Upper lobe of right lung (tissue), 1 donor: ENCODE measurements at regions not wholly inside any gene's neighbourhood (a gene's known extent, or its start where the extent isn't known, plus 50 kb on each side); places are given as distances from the start of the nearest gene placed in this dataset.

Experiments
- ATAC-seq: fragments of 200-7000 bp; cut with Tn5 transposase; one replicate; pipeline ENCODE4 v1.9.1; 2020; ENCODE audit warnings: mild to moderate bottlenecking, moderate library complexity
- DNase-seq: peaks from one replicate; pipeline ENCODE4 v3.0.0-alpha.2; 2020
- H3K27ac ChIP-seq: fragments of 200-600 bp; one replicate; pipeline ENCODE4 v1.8.0; 2022
- H3K27me3 ChIP-seq: fragments of 200-600 bp; one replicate; pipeline ENCODE4 v1.8.0; 2022; ENCODE audit warnings: mild to moderate bottlenecking
- H3K36me3 ChIP-seq: fragments of 200-600 bp; one replicate; pipeline ENCODE4 v1.8.0; 2022
- H3K4me1 ChIP-seq: fragments of 200-600 bp; one replicate; pipeline ENCODE4 v1.8.0; 2022
- H3K4me3 ChIP-seq: fragments of 200-600 bp; one replicate; pipeline ENCODE4 v1.8.0; 2022; ENCODE audit warnings: mild to moderate bottlenecking
- H3K9me3 ChIP-seq: fragments of 200-600 bp; one replicate; pipeline ENCODE4 v1.8.0; 2022
- intact Hi-C: fragments of 100-400 bp; cut with DNase I; formaldehyde crosslinking; loops from one replicate; pipeline ENCODE4 v1.11.0; 2022
- TF ChIP-seq, protein P1 (sequence below): fragments of 200-600 bp; IDR thresholded peaks from one replicate; pipeline ENCODE4 v1.8.0; 2022; ENCODE audit warnings: antibody characterized with exemption
- donor health status: DM: no; HTN: yes; CAD: no; lungs with severe emphysema.

DNA sequence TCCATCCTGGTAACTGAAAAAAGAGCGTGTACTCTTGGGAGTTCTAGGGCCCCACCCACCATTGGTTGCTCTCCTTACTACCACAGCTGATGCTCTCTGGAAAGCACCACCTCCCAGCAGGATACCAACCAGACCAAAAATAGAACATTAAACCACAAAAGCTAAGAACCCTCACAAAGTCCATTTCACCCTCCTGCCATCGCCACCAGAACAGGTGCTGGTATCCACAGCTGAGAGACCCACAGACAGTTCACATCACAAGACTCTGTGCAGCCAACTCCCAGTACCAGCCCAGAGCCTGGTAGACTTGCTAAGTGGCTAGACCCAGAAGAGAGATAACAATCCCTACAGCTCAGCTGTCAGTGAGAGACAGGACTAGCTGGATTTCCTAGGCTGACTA is 240.6 kb downstream of the PABPC4L start:
- Histone ChIP-seq H3K36me3 (no peaks in the 10 kb centered on the region), H3K27me3 (no peaks in the 10 kb centered on the region), H3K4me3 (no peak overlapping the region), H3K27ac (no peak overlapping the region), H3K4me1 (no peaks in the 10 kb centered on the region), H3K9me3 (peaks cover 16% of the 10 kb centered on the region)
- intact Hi-C loops = no loop called here
- ATAC-seq (no peak), DNase-seq (no peak)
- TF ChIP-seq, protein P1, sequence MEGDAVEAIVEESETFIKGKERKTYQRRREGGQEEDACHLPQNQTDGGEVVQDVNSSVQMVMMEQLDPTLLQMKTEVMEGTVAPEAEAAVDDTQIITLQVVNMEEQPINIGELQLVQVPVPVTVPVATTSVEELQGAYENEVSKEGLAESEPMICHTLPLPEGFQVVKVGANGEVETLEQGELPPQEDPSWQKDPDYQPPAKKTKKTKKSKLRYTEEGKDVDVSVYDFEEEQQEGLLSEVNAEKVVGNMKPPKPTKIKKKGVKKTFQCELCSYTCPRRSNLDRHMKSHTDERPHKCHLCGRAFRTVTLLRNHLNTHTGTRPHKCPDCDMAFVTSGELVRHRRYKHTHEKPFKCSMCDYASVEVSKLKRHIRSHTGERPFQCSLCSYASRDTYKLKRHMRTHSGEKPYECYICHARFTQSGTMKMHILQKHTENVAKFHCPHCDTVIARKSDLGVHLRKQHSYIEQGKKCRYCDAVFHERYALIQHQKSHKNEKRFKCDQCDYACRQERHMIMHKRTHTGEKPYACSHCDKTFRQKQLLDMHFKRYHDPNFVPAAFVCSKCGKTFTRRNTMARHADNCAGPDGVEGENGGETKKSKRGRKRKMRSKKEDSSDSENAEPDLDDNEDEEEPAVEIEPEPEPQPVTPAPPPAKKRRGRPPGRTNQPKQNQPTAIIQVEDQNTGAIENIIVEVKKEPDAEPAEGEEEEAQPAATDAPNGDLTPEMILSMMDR = no peak

DNA sequence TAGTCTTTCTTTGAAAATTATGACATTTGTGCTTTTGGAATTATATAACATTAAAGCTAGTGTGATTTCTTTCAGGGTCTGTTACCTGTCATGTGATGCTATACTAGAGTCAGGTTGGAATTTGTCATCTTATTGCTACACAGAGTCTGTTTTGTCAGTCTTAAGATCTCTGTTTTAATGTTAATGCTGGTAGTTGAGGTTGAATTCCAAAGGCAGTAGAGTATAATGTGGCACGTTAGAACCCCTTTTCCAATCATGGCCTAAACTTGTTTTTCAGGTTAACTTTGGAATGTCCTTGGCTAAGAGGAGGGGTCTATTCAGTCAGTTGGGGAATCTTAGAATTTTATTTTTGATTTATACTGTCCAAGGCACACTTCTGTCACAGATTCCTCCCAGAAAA is 258.5 kb downstream of the PABPC4L start:
- TF ChIP-seq, protein P1 = no peak
- H3K9me3 ChIP-seq = no peaks in the 10 kb centered on the region
- DNase-seq = no peak
- no peaks in the 10 kb centered on the region for H3K27me3 ChIP-seq
- H3K27ac ChIP-seq = no peak overlapping the region
- ATAC-seq = no peak
- H3K36me3 ChIP-seq = no peaks in the 10 kb centered on the region
- H3K4me1 ChIP-seq = no peaks in the 10 kb centered on the region
- no peak overlapping the region for H3K4me3 ChIP-seq
- intact Hi-C loops = no loop called here

DNA sequence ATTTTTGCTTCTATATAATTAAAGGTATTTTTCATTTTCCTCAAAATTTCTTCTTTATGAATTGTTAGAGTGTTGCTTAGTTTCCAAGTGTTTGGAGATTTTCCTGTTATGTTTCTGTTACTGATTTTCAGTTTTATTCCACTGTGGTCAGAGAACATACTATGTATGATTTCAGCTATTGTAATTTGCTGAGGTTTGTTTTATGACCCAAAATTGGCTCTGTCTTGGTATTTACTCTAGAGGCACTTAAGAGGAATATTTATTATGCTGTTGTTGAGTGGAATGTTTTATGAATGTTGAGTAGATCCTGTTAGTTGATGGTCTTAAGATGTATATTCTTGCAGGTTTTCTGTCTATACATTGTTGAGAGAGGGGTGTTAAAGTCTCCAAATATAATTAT is 263.5 kb downstream of the PABPC4L start:
- Histone ChIP-seq H3K4me1 (no peaks in the 10 kb centered on the region), H3K27me3 (no peaks in the 10 kb centered on the region), H3K4me3 (no peak overlapping the region), H3K27ac (no peak overlapping the region), H3K36me3 (no peaks in the 10 kb centered on the region), H3K9me3 (no peaks in the 10 kb centered on the region)
- DNase-seq = no peak
- TF ChIP-seq, protein P1 = no peak
- intact Hi-C loops = no loop called here
- ATAC-seq = no peak

DNA sequence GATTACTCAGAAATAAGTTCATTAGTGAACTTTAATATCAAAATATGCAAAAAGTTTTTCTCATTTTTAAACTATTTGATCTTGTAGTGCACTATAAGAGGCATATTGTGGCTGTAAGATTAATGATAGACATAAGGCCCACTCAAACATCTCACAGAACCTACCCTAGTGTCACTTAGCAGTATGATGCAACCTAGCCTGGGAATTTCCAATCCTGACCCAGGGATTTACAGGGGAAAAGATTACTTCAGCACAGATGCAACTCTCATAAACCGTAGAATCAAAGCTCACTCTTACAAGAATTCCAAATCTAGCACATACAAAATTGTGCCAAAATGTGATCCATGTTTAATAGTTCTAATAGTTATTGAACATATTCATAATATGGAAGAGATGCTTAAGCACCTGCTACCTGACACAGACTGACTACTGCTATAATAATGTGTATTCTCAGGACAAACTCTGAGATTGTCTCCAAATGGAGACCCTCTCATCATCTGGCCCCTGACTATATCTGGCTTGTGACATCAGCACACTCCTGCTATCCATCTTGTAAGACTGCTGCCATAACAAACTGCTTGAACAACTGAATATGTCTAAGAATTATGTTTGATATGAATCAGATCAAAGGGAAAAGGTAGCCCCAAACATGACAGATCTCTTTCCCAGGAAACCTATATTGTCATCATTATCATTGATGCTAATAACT is 271.9 kb downstream of the PABPC4L start:
- no peaks in the 10 kb centered on the region for H3K36me3 ChIP-seq
- TF ChIP-seq, protein P1 = no peak
- no peak for DNase-seq
- H3K4me1 ChIP-seq = no peaks in the 10 kb centered on the region
- no peak for ATAC-seq
- intact Hi-C loops = no loop called here
- no peak overlapping the region for H3K4me3 ChIP-seq
- H3K27me3 ChIP-seq = no peaks in the 10 kb centered on the region
- no peak overlapping the region for H3K27ac ChIP-seq
- no peaks in the 10 kb centered on the region for H3K9me3 ChIP-seq

DNA sequence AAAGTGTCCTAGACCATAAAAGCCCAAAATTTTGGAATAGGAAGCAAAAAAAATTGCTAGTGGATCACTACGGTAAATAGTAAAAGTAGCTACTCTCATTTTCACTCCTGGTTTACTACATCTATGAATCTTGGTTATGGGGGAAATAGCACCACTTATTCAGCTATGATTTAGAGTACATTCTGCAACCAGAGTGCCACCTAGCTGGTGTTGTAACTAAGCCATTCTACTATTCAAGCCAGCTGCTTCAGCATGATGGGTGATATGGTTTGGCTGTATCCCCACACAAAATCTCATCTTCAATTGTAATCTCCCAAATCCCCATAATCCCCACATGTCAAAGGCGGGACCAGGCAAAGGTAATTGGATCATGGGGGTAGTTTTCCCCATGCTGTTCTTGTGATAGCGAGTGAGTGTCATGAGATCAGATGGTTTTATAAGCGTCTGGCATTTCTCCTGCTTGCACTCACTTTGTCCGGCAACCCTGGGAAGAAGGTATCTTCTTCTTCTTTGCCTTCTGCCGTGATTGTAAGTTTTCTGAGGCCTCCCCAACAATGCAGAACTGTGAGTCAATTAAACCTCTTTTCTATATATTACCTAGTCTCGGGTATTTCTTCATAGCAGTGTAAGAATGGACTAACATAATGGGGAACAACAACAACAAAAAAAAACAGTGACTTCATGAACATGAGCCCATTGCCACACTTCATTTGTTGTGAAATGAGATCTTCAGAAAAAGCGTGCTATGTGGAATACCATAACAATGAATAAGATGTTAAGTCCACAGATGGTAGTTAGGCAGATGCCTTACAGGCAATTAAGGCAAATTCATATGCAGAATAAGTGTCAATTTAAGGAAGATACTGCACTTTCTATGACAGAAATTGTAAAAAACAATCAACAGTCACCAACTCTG is 280.1 kb downstream of the PABPC4L start:
- intact Hi-C loops = no loop called here
- no peaks in the 10 kb centered on the region for H3K27me3 ChIP-seq
- H3K4me1 ChIP-seq = no peaks in the 10 kb centered on the region
- H3K4me3 ChIP-seq = no peak overlapping the region
- H3K9me3 ChIP-seq = no peaks in the 10 kb centered on the region
- H3K27ac ChIP-seq = no peak overlapping the region
- no peak for ATAC-seq
- no peak for DNase-seq
- TF ChIP-seq, protein P1 = no peak
- no peaks in the 10 kb centered on the region for H3K36me3 ChIP-seq
